Trophoblast cell (in vitro differentiated cells and primary cell): ENCODE measurements at regions not wholly inside any gene's neighbourhood (a gene's known extent, or its start where the extent isn't known, plus 50 kb on each side); places are given as distances from the start of the nearest gene placed in this dataset.

Experiments
- DNase-seq, 2 donors: peaks; one replicate each; pipeline ENCODE4 v3.0.0-alpha.2; 2016
- H2AFZ ChIP-seq: 2 replicates; pipeline ENCODE4 v1.6.1; 2013; ENCODE audit warnings: low read length, moderate library complexity, mild to moderate bottlenecking; ENCODE audit not compliant: insufficient read depth, poor library complexity
- H2AK5ac ChIP-seq: 2 replicates; pipeline ENCODE4 v1.6.1; 2013; ENCODE audit warnings: mild to moderate bottlenecking, low read length
- H2BK120ac ChIP-seq: 2 replicates; pipeline ENCODE4 v1.6.1; 2013; ENCODE audit warnings: low read length, mild to moderate bottlenecking, moderate library complexity; ENCODE audit not compliant: insufficient read depth, poor library complexity
- H2BK12ac ChIP-seq: 2 replicates; pipeline ENCODE4 v1.6.1; 2013; ENCODE audit warnings: mild to moderate bottlenecking, low read length, moderate library complexity
- H2BK5ac ChIP-seq: 2 replicates; pipeline ENCODE4 v1.6.1; 2013; ENCODE audit warnings: low read length, low read depth, moderate library complexity, mild to moderate bottlenecking; ENCODE audit not compliant: poor library complexity
- H3K14ac ChIP-seq: 2 replicates; pipeline ENCODE4 v1.6.1; 2013; ENCODE audit warnings: mild to moderate bottlenecking, low read length
- H3K18ac ChIP-seq: 2 replicates; pipeline ENCODE4 v1.6.1; 2013; ENCODE audit warnings: mild to moderate bottlenecking, low read length
- H3K23ac ChIP-seq: 2 replicates; pipeline ENCODE4 v1.6.1; 2013; ENCODE audit warnings: low read length
- H3K27ac ChIP-seq: 2 replicates; pipeline ENCODE4 v1.5.1; 2013; ENCODE audit warnings: low read depth, mild to moderate bottlenecking, inconsistent platforms, low read length, moderate library complexity
- H3K27me3 ChIP-seq: 2 replicates; pipeline ENCODE4 v1.6.1; 2013; ENCODE audit warnings: inconsistent platforms, mild to moderate bottlenecking, low read length, moderate library complexity; ENCODE audit not compliant: insufficient read depth
- H3K36me3 ChIP-seq, 2 experiments: 1 replicate in 1 of 2; 2 replicates in 1 of 2; pipeline ENCODE4 v1.6.1; 2013; ENCODE audit warnings: low read length in 2 of 2, mild to moderate bottlenecking in 2 of 2, moderate library complexity in 1 of 2; ENCODE audit not compliant: insufficient read depth in 2 of 2, control insufficient read depth in 1 of 2
- H3K4ac ChIP-seq: 2 replicates; pipeline ENCODE4 v1.6.1; 2013; ENCODE audit warnings: low read depth, mild to moderate bottlenecking, low read length, moderate library complexity
- H3K4me1 ChIP-seq, 2 experiments: 1 replicate in 1 of 2; 2 replicates in 1 of 2; pipeline ENCODE4 v1.6.1; 2013; ENCODE audit warnings: low read length in 2 of 2, mild to moderate bottlenecking in 2 of 2, moderate library complexity in 1 of 2; ENCODE audit not compliant: insufficient read depth in 2 of 2, control insufficient read depth in 1 of 2
- H3K4me2 ChIP-seq: 2 replicates; pipeline ENCODE4 v1.6.1; 2013; ENCODE audit warnings: inconsistent platforms, mild to moderate bottlenecking, low read length, moderate library complexity
- H3K4me3 ChIP-seq: 2 replicates; pipeline ENCODE4 v1.5.1; 2013; ENCODE audit warnings: mild to moderate bottlenecking, low read depth, low read length, inconsistent platforms
- H3K79me1 ChIP-seq: one replicate; pipeline ENCODE4 v1.6.1; 2013; ENCODE audit warnings: low read length
- H3K79me2 ChIP-seq: 2 replicates; pipeline ENCODE4 v1.6.1; 2013; ENCODE audit warnings: low read length, mild to moderate bottlenecking; ENCODE audit not compliant: control insufficient read depth, insufficient read depth, poor library complexity
- H3K9ac ChIP-seq: 2 replicates; pipeline ENCODE4 v1.6.1; 2013; ENCODE audit warnings: mild to moderate bottlenecking, low read length
- H3K9me3 ChIP-seq: 2 replicates; pipeline ENCODE4 v1.6.1; 2013; ENCODE audit warnings: low read depth, mild to moderate bottlenecking, control low read depth, inconsistent platforms, low read length; ENCODE audit not compliant: insufficient read depth
- H4K12ac ChIP-seq: 2 replicates; pipeline ENCODE4 v1.6.1; 2013; ENCODE audit warnings: low read depth, mild to moderate bottlenecking, low read length, moderate library complexity
- H4K8ac ChIP-seq: 2 replicates; pipeline ENCODE4 v1.6.1; 2013; ENCODE audit warnings: low read depth, mild to moderate bottlenecking, low read length, moderate library complexity
- H4K91ac ChIP-seq: one replicate; pipeline ENCODE4 v1.6.1; 2013; ENCODE audit warnings: low read depth, mild to moderate bottlenecking, low read length, moderate library complexity
- WGBS: extraction: QIAGEN DNeasy Blood & Tissue Kit; methylation state at CpG from one replicate; pipeline ENCODE4 v1.1.7; 2013; ENCODE audit warnings: missing lambda C conversion rate; ENCODE audit not compliant: insufficient read length, insufficient coverage; ENCODE audit errors: extremely low coverage; 5-methylcytosine and 5-hydroxymethylcytosine counted together

- Histone ChIP-seq H3K27me3 (no peaks in the 10 kb centered on the region), H3K36me3 (no peaks in the 10 kb centered on the region), H2BK12ac (no peak overlapping the region), H4K12ac (no peak overlapping the region), H4K91ac (no peak overlapping the region), H2AFZ (no peak overlapping the region), H3K9ac (no peak overlapping the region), H3K23ac (no peak overlapping the region), H3K4me1 (no peaks in the 10 kb centered on the region), H3K79me1 (no peaks in the 10 kb centered on the region), H3K9me3 (no peaks in the 10 kb centered on the region), H3K4me3 (no peak overlapping the region), H3K14ac (no peak overlapping the region), H2BK120ac (no peak overlapping the region), H2BK5ac (no peak overlapping the region), H3K4me2 (no peak overlapping the region), H3K18ac (no peak overlapping the region), H3K79me2 (no peaks in the 10 kb centered on the region), H3K27ac (no peak overlapping the region), H4K8ac (no peak overlapping the region), H2AK5ac (no peak overlapping the region), H3K4ac (no peak overlapping the region)
- no peak for DNase-seq
- no CpG with 5 or more reads among the region's 1 CpG for WGBS
Measured at GRCh38 chr22:48192071-48192470, 1429.6 kb downstream of the TBC1D22A start.

GRCh38 chr22:48188231-48188721 is 1425.8 kb downstream of the TBC1D22A start:
- H3K79me1 ChIP-seq: no peaks in the 10 kb centered on the region
- H3K4me2 ChIP-seq: no peak overlapping the region
- no peak overlapping the region for H2BK120ac ChIP-seq
- no peak overlapping the region for H3K4me3 ChIP-seq
- H3K14ac ChIP-seq: no peak overlapping the region
- H2BK5ac ChIP-seq: no peak overlapping the region
- no CpG with 5 or more reads among the region's 7 CpGs for WGBS
- no peaks in the 10 kb centered on the region for H3K36me3 ChIP-seq
- H4K91ac ChIP-seq: no peak overlapping the region
- H3K9ac ChIP-seq: no peak overlapping the region
- no peak overlapping the region for H3K4ac ChIP-seq
- H3K18ac ChIP-seq: no peak overlapping the region
- no peak overlapping the region for H2AFZ ChIP-seq
- no peak overlapping the region for H3K23ac ChIP-seq
- no peaks in the 10 kb centered on the region for H3K79me2 ChIP-seq
- H3K27me3 ChIP-seq: no peaks in the 10 kb centered on the region
- H2AK5ac ChIP-seq: no peak overlapping the region
- H4K8ac ChIP-seq: no peak overlapping the region
- no peak overlapping the region for H3K27ac ChIP-seq
- H2BK12ac ChIP-seq: no peak overlapping the region
- no peak overlapping the region for H4K12ac ChIP-seq
- no peaks in the 10 kb centered on the region for H3K4me1 ChIP-seq
- H3K9me3 ChIP-seq: peaks cover 2% of the 10 kb centered on the region
- DNase-seq: no peak

GRCh38 chr22:48187356-48187755 is 1424.9 kb downstream of the TBC1D22A start:
- Histone ChIP-seq H2BK5ac (no peak overlapping the region), H3K27me3 (no peaks in the 10 kb centered on the region), H3K14ac (no peak overlapping the region), H3K4me3 (no peak overlapping the region), H4K8ac (no peak overlapping the region), H2AFZ (no peak overlapping the region), H4K12ac (no peak overlapping the region), H3K36me3 (no peaks in the 10 kb centered on the region), H3K4ac (no peak overlapping the region), H3K4me2 (no peak overlapping the region), H3K9ac (no peak overlapping the region), H2BK12ac (no peak overlapping the region), H2AK5ac (no peak overlapping the region), H2BK120ac (no peak overlapping the region), H4K91ac (no peak overlapping the region), H3K79me1 (no peaks in the 10 kb centered on the region), H3K27ac (no peak overlapping the region), H3K18ac (no peak overlapping the region), H3K9me3 (peaks cover 2% of the 10 kb centered on the region), H3K79me2 (no peaks in the 10 kb centered on the region), H3K23ac (no peak overlapping the region), H3K4me1 (no peaks in the 10 kb centered on the region)
- no peak for DNase-seq
- no CpG with 5 or more reads among the region's 8 CpGs for WGBS

GRCh38 chr22:48186146-48186790 is 1423.8 kb downstream of the TBC1D22A start:
- DNase-seq: no peak

More at GRCh38 chr22:48186146-48186790, 1423.8 kb downstream of the TBC1D22A start:
- Histone ChIP-seq H3K27me3 (no peaks in the 10 kb centered on the region), H3K79me1 (no peaks in the 10 kb centered on the region), H3K9me3 (peaks cover 4% of the 10 kb centered on the region), H2BK120ac (no peak overlapping the region), H3K4me2 (no peak overlapping the region), H3K14ac (no peak overlapping the region), H4K91ac (no peak overlapping the region), H2AK5ac (no peak overlapping the region), H3K9ac (no peak overlapping the region), H4K12ac (no peak overlapping the region), H3K18ac (no peak overlapping the region), H2BK5ac (no peak overlapping the region), H3K79me2 (no peaks in the 10 kb centered on the region), H3K23ac (no peak overlapping the region), H3K36me3 (no peaks in the 10 kb centered on the region), H3K27ac (no peak overlapping the region), H3K4me1 (no peaks in the 10 kb centered on the region), H4K8ac (no peak overlapping the region), H2BK12ac (no peak overlapping the region), H2AFZ (no peak overlapping the region), H3K4ac (no peak overlapping the region), H3K4me3 (no peak overlapping the region)
- WGBS: no CpG with 5 or more reads among the region's 10 CpGs
